Spinal cord (tissue), 9 donors: ENCODE measurements at regions not wholly inside any gene's neighbourhood (a gene's known extent, or its start where the extent isn't known, plus 50 kb on each side); places are given as distances from the start of the nearest gene placed in this dataset.
"Not testable (repeated sequence)": the region's sequence is repeated elsewhere in the genome, so short reads cannot be mapped to it uniquely, and the experiment has no call there.

Experiments used
- DNase-seq, 6 donors: peaks; one replicate each; pipeline versions ENCODE4 v3.0.0 to v3.0.0-alpha.2; 2013 to 2015; ENCODE audit warnings: low spot score in 6 of 6, low read depth in 4 of 6
- H3K27ac ChIP-seq: one replicate; pipeline ENCODE4 v1.5.1; 2013; ENCODE audit warnings: low read depth, low read length, control low read depth
- H3K27me3 ChIP-seq: one replicate; pipeline ENCODE4 v1.6.1; 2013; ENCODE audit warnings: low read length; ENCODE audit not compliant: control insufficient read depth, insufficient read depth
- H3K36me3 ChIP-seq: one replicate; pipeline ENCODE4 v1.6.1; 2013; ENCODE audit warnings: low read length; ENCODE audit not compliant: control insufficient read depth, insufficient read depth
- H3K4me1 ChIP-seq: one replicate; pipeline ENCODE4 v1.6.1; 2013; ENCODE audit warnings: low read length; ENCODE audit not compliant: control insufficient read depth, insufficient read depth
- H3K4me3 ChIP-seq: one replicate; pipeline ENCODE4 v1.5.1; 2013; ENCODE audit warnings: low read depth, low read length, control low read depth
- H3K9me3 ChIP-seq: one replicate; pipeline ENCODE4 v1.6.1; 2013; ENCODE audit warnings: low read length; ENCODE audit not compliant: control insufficient read depth, insufficient read depth
- WGBS: methylation state at CpG from one replicate; pipeline ENCODE4 v1.1.5; 2013; ENCODE audit warnings: missing lambda C conversion rate; ENCODE audit not compliant: insufficient coverage; 5-methylcytosine and 5-hydroxymethylcytosine counted together
- donor health status: healthy.

- not testable (repeated sequence) for H3K27ac ChIP-seq, H3K4me1 ChIP-seq, DNase-seq, H3K36me3 ChIP-seq, H3K27me3 ChIP-seq, H3K4me3 ChIP-seq, H3K9me3 ChIP-seq
- WGBS = 94% methylated on average over 5 of the region's 9 CpGs
These were observed 406.1 kb upstream of the PMFBP1 start for GRCh38 chr16:72578061-72578460.

GRCh38 chr16:72576189-72576588 lies 404.2 kb upstream of the PMFBP1 start:
- H3K4me1 ChIP-seq = no peaks in the 10 kb centered on the region
- WGBS = 100% methylated on average over 1 of the region's 3 CpGs
- no peaks in the 10 kb centered on the region for H3K36me3 ChIP-seq
- no peak for DNase-seq
- H3K27me3 ChIP-seq = no peaks in the 10 kb centered on the region
- H3K9me3 ChIP-seq = no peaks in the 10 kb centered on the region
- no peak overlapping the region for H3K27ac ChIP-seq
- H3K4me3 ChIP-seq = no peak overlapping the region

GRCh38 chr16:72569677-72570076 lies 397.7 kb upstream of the PMFBP1 start:
- no peaks in the 10 kb centered on the region for H3K9me3 ChIP-seq
- H3K27me3 ChIP-seq = no peaks in the 10 kb centered on the region
- no peak overlapping the region for H3K4me3 ChIP-seq
- H3K36me3 ChIP-seq = no peaks in the 10 kb centered on the region
- no peaks in the 10 kb centered on the region for H3K4me1 ChIP-seq
- DNase-seq = no peak
- no peak overlapping the region for H3K27ac ChIP-seq
- 92% methylated on average over 6 of the region's 7 CpGs for WGBS

- no peak overlapping the region for H3K27ac ChIP-seq
- H3K9me3 ChIP-seq = no peaks in the 10 kb centered on the region
- DNase-seq = no peak
- H3K4me3 ChIP-seq = no peak overlapping the region
- WGBS = no CpG with 5 or more reads among the region's 1 CpG
- H3K36me3 ChIP-seq = no peaks in the 10 kb centered on the region
- H3K27me3 ChIP-seq = no peaks in the 10 kb centered on the region
- H3K4me1 ChIP-seq = no peaks in the 10 kb centered on the region
These were observed 396.5 kb upstream of the PMFBP1 start for GRCh38 chr16:72568502-72568901.

- no CpG with 5 or more reads among the region's 1 CpG for WGBS
- DNase-seq = no peak
These were observed 394.2 kb upstream of the PMFBP1 start for GRCh38 chr16:72566174-72566573.

GRCh38 chr16:72565106-72565505 lies 393.2 kb upstream of the PMFBP1 start:
- H3K27me3 ChIP-seq = no peaks in the 10 kb centered on the region
- no peaks in the 10 kb centered on the region for H3K36me3 ChIP-seq
- no peak overlapping the region for H3K27ac ChIP-seq
- DNase-seq = no peak
- H3K9me3 ChIP-seq = no peaks in the 10 kb centered on the region
- no peaks in the 10 kb centered on the region for H3K4me1 ChIP-seq
- 86% methylated on average over 1 of the region's 4 CpGs for WGBS
- no peak overlapping the region for H3K4me3 ChIP-seq

More at GRCh38 chr16:72566174-72566573, 394.2 kb upstream of the PMFBP1 start:
- Histone ChIP-seq H3K4me3 (no peak overlapping the region), H3K4me1 (no peaks in the 10 kb centered on the region), H3K36me3 (no peaks in the 10 kb centered on the region), H3K27ac (no peak overlapping the region), H3K27me3 (no peaks in the 10 kb centered on the region), H3K9me3 (no peaks in the 10 kb centered on the region)

GRCh38 chr16:72560617-72561016 lies 388.7 kb upstream of the PMFBP1 start:
- Histone ChIP-seq H3K27ac (no peak overlapping the region), H3K36me3 (no peaks in the 10 kb centered on the region), H3K27me3 (no peaks in the 10 kb centered on the region), H3K4me3 (no peak overlapping the region), H3K9me3 (no peaks in the 10 kb centered on the region), H3K4me1 (no peaks in the 10 kb centered on the region)
- peak in 2 of 6 donors; percentile 0 to 59 for DNase-seq
- no CpG with 5 or more reads among the region's 2 CpGs for WGBS

- no peaks in the 10 kb centered on the region for H3K27me3 ChIP-seq
- no peak overlapping the region for H3K4me3 ChIP-seq
- no peak for DNase-seq
- H3K9me3 ChIP-seq = no peaks in the 10 kb centered on the region
- no peaks in the 10 kb centered on the region for H3K36me3 ChIP-seq
- no peaks in the 10 kb centered on the region for H3K4me1 ChIP-seq
- WGBS = 100% methylated on average over 1 of the region's 5 CpGs
- no peak overlapping the region for H3K27ac ChIP-seq
These were observed 386.5 kb upstream of the PMFBP1 start for GRCh38 chr16:72558501-72558900.

- Histone ChIP-seq H3K4me1 (no peaks in the 10 kb centered on the region), H3K9me3 (no peaks in the 10 kb centered on the region), H3K4me3 (no peak overlapping the region), H3K36me3 (no peaks in the 10 kb centered on the region), H3K27me3 (no peaks in the 10 kb centered on the region), H3K27ac (no peak overlapping the region)
- DNase-seq = no peak
- 100% methylated on average over 4 of the region's 6 CpGs for WGBS
These were observed 383.0 kb upstream of the PMFBP1 start for GRCh38 chr16:72554935-72555334.

- no peaks in the 10 kb centered on the region for H3K9me3 ChIP-seq
- H3K4me1 ChIP-seq = no peaks in the 10 kb centered on the region
- no peak overlapping the region for H3K27ac ChIP-seq
- H3K4me3 ChIP-seq = no peak overlapping the region
- DNase-seq = no peak
- no peaks in the 10 kb centered on the region for H3K27me3 ChIP-seq
- no peaks in the 10 kb centered on the region for H3K36me3 ChIP-seq
These were observed 380.7 kb upstream of the PMFBP1 start for GRCh38 chr16:72552654-72553053.
